Activated CD4-positive, alpha-beta memory T cell treated with anti-CD3 and anti-CD28 coated beads, Interleukin-2, amount 10 ng/mL, durations not matched to agents 7 days and 5 days (primary cell): ENCODE measurements at regions not wholly inside any gene's neighbourhood (a gene's known extent, or its start where the extent isn't known, plus 50 kb on each side); places are given as distances from the start of the nearest gene placed in this dataset.
"Not testable (repeated sequence)": the region's sequence is repeated elsewhere in the genome, so short reads cannot be mapped to it uniquely, and the experiment has no call there.

Source experiments
- CTCF ChIA-PET: fragments of 350-600 bp; sonication (Branson Sonifier 250); formaldehyde crosslinking; loops from one replicate; lab custom pipeline; 2021; ENCODE audit warnings: antibody characterized with exemption, inconsistent platforms; lab: Charles Lee
- POLR2A ChIA-PET: fragments of 350-600 bp; sonication (Branson Sonifier 250); formaldehyde crosslinking; loops from one replicate; lab custom pipeline; 2021; ENCODE audit warnings: antibody characterized with exemption; lab: Charles Lee
- DNase-seq: peaks from one replicate; pipeline ENCODE4 v3.0.0-alpha.2; 2020
- H3K27ac Mint-ChIP-seq: one replicate; pipeline ENCODE4 v1.8.0; 2021; ENCODE audit warnings: mild to moderate bottlenecking, mixed read lengths
- H3K27me3 Mint-ChIP-seq: one replicate; pipeline ENCODE4 v1.8.0; 2021; ENCODE audit warnings: mixed read lengths
- H3K36me3 Mint-ChIP-seq: one replicate; pipeline ENCODE4 v1.8.0; 2021; ENCODE audit warnings: low read depth, mixed read lengths
- H3K4me1 Mint-ChIP-seq: one replicate; pipeline ENCODE4 v1.8.0; 2021; ENCODE audit warnings: mixed read lengths
- H3K4me3 Mint-ChIP-seq: one replicate; pipeline ENCODE4 v1.8.0; 2021; ENCODE audit warnings: mild to moderate bottlenecking, mixed read lengths
- H3K9me3 Mint-ChIP-seq: one replicate; pipeline ENCODE4 v1.8.0; 2021; ENCODE audit warnings: mixed read lengths

GRCh38 chr9:24293386-24293785, 252.3 kb downstream of the IZUMO3 start:
- Mint-ChIP-seq H3K27me3 (no peaks in the 10 kb centered on the region), H3K27ac (no peak overlapping the region), H3K4me3 (no peak overlapping the region), H3K9me3 (peaks cover 13% of the 10 kb centered on the region), H3K36me3 (no peaks in the 10 kb centered on the region), H3K4me1 (no peaks in the 10 kb centered on the region)
- ChIA-PET POLR2A (no interaction called here), CTCF (no interaction called here)
- DNase-seq: no peak

- Mint-ChIP-seq H3K4me3 (no peak overlapping the region), H3K4me1 (no peaks in the 10 kb centered on the region), H3K36me3 (no peaks in the 10 kb centered on the region), H3K27ac (no peak overlapping the region), H3K9me3 (peaks cover 6% of the 10 kb centered on the region), H3K27me3 (no peaks in the 10 kb centered on the region)
- ChIA-PET POLR2A (no interaction called here), CTCF (no interaction called here)
- DNase-seq: no peak
These were observed 258.9 kb downstream of the IZUMO3 start for GRCh38 chr9:24286761-24287160.

GRCh38 chr9:24258626-24259025, 287.1 kb downstream of the IZUMO3 start:
- POLR2A ChIA-PET: no interaction called here
- peaks cover 3% of the 10 kb centered on the region for H3K9me3 Mint-ChIP-seq
- CTCF ChIA-PET: no interaction called here
- no peaks in the 10 kb centered on the region for H3K27me3 Mint-ChIP-seq
- DNase-seq: no peak
- H3K4me1 Mint-ChIP-seq: no peaks in the 10 kb centered on the region
- H3K36me3 Mint-ChIP-seq: no peaks in the 10 kb centered on the region
- no peak overlapping the region for H3K27ac Mint-ChIP-seq
- no peak overlapping the region for H3K4me3 Mint-ChIP-seq

- CTCF ChIA-PET: no interaction called here
- no peak overlapping the region for H3K4me3 Mint-ChIP-seq
- H3K27ac Mint-ChIP-seq: no peak overlapping the region
- no peaks in the 10 kb centered on the region for H3K36me3 Mint-ChIP-seq
- no peaks in the 10 kb centered on the region for H3K4me1 Mint-ChIP-seq
- H3K9me3 Mint-ChIP-seq: peaks cover 9% of the 10 kb centered on the region
- POLR2A ChIA-PET: no interaction called here
- no peak for DNase-seq
- no peaks in the 10 kb centered on the region for H3K27me3 Mint-ChIP-seq
These were observed 288.0 kb downstream of the IZUMO3 start for GRCh38 chr9:24257726-24258125.

- POLR2A ChIA-PET: no interaction called here
- CTCF ChIA-PET: no interaction called here
- H3K9me3 Mint-ChIP-seq: peaks cover 13% of the 10 kb centered on the region
- no peaks in the 10 kb centered on the region for H3K4me1 Mint-ChIP-seq
- DNase-seq: no peak
- H3K27me3 Mint-ChIP-seq: no peaks in the 10 kb centered on the region
- no peak overlapping the region for H3K4me3 Mint-ChIP-seq
- H3K36me3 Mint-ChIP-seq: no peaks in the 10 kb centered on the region
- H3K27ac Mint-ChIP-seq: no peak overlapping the region
These were observed 299.7 kb downstream of the IZUMO3 start for GRCh38 chr9:24245988-24246387.

GRCh38 chr9:24242576-24242975, 303.1 kb downstream of the IZUMO3 start:
- CTCF ChIA-PET: no interaction called here
- POLR2A ChIA-PET: no interaction called here
- Mint-ChIP-seq H3K4me1 (no peaks in the 10 kb centered on the region), H3K4me3 (no peak overlapping the region), H3K36me3 (no peaks in the 10 kb centered on the region), H3K9me3 (peaks cover 10% of the 10 kb centered on the region), H3K27ac (no peak overlapping the region), H3K27me3 (no peaks in the 10 kb centered on the region)
- DNase-seq: no peak

- Mint-ChIP-seq H3K9me3 (peaks cover 6% of the 10 kb centered on the region), H3K4me1 (no peaks in the 10 kb centered on the region), H3K27me3 (no peaks in the 10 kb centered on the region), H3K27ac (no peak overlapping the region), H3K36me3 (no peaks in the 10 kb centered on the region), H3K4me3 (no peak overlapping the region)
- ChIA-PET POLR2A (no interaction called here), CTCF (no interaction called here)
- DNase-seq: no peak
These were observed 327.0 kb downstream of the IZUMO3 start for GRCh38 chr9:24218656-24219055.

GRCh38 chr9:24210641-24211040, 335.1 kb downstream of the IZUMO3 start:
- DNase-seq: no peak
- ChIA-PET CTCF (no interaction called here), POLR2A (no interaction called here)
- no peak overlapping the region for H3K4me3 Mint-ChIP-seq
- no peaks in the 10 kb centered on the region for H3K27me3 Mint-ChIP-seq
- H3K9me3 Mint-ChIP-seq: peaks cover 19% of the 10 kb centered on the region
- H3K4me1 Mint-ChIP-seq: no peaks in the 10 kb centered on the region
- no peak overlapping the region for H3K27ac Mint-ChIP-seq
- H3K36me3 Mint-ChIP-seq: no peaks in the 10 kb centered on the region

GRCh38 chr9:24189986-24190385, 355.7 kb downstream of the IZUMO3 start:
- no peaks in the 10 kb centered on the region for H3K4me1 Mint-ChIP-seq
- no peak overlapping the region for H3K27ac Mint-ChIP-seq
- H3K27me3 Mint-ChIP-seq: no peaks in the 10 kb centered on the region
- no peak for DNase-seq
- H3K9me3 Mint-ChIP-seq: peaks cover 20% of the 10 kb centered on the region
- no peak overlapping the region for H3K4me3 Mint-ChIP-seq
- ChIA-PET POLR2A (no interaction called here), CTCF (no interaction called here)
- no peaks in the 10 kb centered on the region for H3K36me3 Mint-ChIP-seq

GRCh38 chr9:24180572-24180971, 354.5 kb upstream of the ELAVL2 start:
- H3K27me3 Mint-ChIP-seq, POLR2A ChIA-PET, H3K4me1 Mint-ChIP-seq, H3K36me3 Mint-ChIP-seq, CTCF ChIA-PET, DNase-seq, H3K27ac Mint-ChIP-seq, H3K4me3 Mint-ChIP-seq: not testable (repeated sequence)
- H3K9me3 Mint-ChIP-seq: peaks cover 23% of the 10 kb centered on the region

- no peak overlapping the region for H3K27ac Mint-ChIP-seq
- no peak for DNase-seq
- ChIA-PET POLR2A (no interaction called here), CTCF (no interaction called here)
- no peaks in the 10 kb centered on the region for H3K4me1 Mint-ChIP-seq
- peaks cover 4% of the 10 kb centered on the region for H3K9me3 Mint-ChIP-seq
- no peaks in the 10 kb centered on the region for H3K36me3 Mint-ChIP-seq
- H3K4me3 Mint-ChIP-seq: no peak overlapping the region
- H3K27me3 Mint-ChIP-seq: no peaks in the 10 kb centered on the region
These were observed 318.8 kb upstream of the ELAVL2 start for GRCh38 chr9:24144796-24145195.

- H3K27me3 Mint-ChIP-seq, POLR2A ChIA-PET, DNase-seq, H3K4me3 Mint-ChIP-seq, H3K4me1 Mint-ChIP-seq, CTCF ChIA-PET, H3K27ac Mint-ChIP-seq, H3K9me3 Mint-ChIP-seq, H3K36me3 Mint-ChIP-seq: not testable (repeated sequence)
These were observed 309.0 kb upstream of the ELAVL2 start for GRCh38 chr9:24135072-24135471.

GRCh38 chr9:24132244-24132643, 306.2 kb upstream of the ELAVL2 start:
- no peaks in the 10 kb centered on the region for H3K27me3 Mint-ChIP-seq
- H3K36me3 Mint-ChIP-seq: no peaks in the 10 kb centered on the region
- no peak for DNase-seq
- H3K4me1 Mint-ChIP-seq: no peaks in the 10 kb centered on the region
- ChIA-PET POLR2A (no interaction called here), CTCF (no interaction called here)
- H3K9me3 Mint-ChIP-seq: peaks cover 12% of the 10 kb centered on the region
- no peak overlapping the region for H3K4me3 Mint-ChIP-seq
- no peak overlapping the region for H3K27ac Mint-ChIP-seq

- H3K4me1 Mint-ChIP-seq: no peaks in the 10 kb centered on the region
- no peaks in the 10 kb centered on the region for H3K27me3 Mint-ChIP-seq
- ChIA-PET POLR2A (no interaction called here), CTCF (no interaction called here)
- DNase-seq: no peak
- H3K36me3 Mint-ChIP-seq: no peaks in the 10 kb centered on the region
- peaks cover 4% of the 10 kb centered on the region for H3K9me3 Mint-ChIP-seq
- H3K27ac Mint-ChIP-seq: no peak overlapping the region
- H3K4me3 Mint-ChIP-seq: no peak overlapping the region
These were observed 301.5 kb upstream of the ELAVL2 start for GRCh38 chr9:24127519-24127918.

GRCh38 chr9:24118190-24118589, 292.1 kb upstream of the ELAVL2 start:
- no peak overlapping the region for H3K4me3 Mint-ChIP-seq
- ChIA-PET POLR2A (no interaction called here), CTCF (no interaction called here)
- peaks cover 16% of the 10 kb centered on the region for H3K9me3 Mint-ChIP-seq
- H3K4me1 Mint-ChIP-seq: no peaks in the 10 kb centered on the region
- no peak for DNase-seq
- no peaks in the 10 kb centered on the region for H3K36me3 Mint-ChIP-seq
- H3K27ac Mint-ChIP-seq: no peak overlapping the region
- H3K27me3 Mint-ChIP-seq: no peaks in the 10 kb centered on the region
